H1 (cell line): ENCODE measurements at regions not wholly inside any gene's neighbourhood (a gene's known extent, or its start where the extent isn't known, plus 50 kb on each side); places are given as distances from the start of the nearest gene placed in this dataset.

ENCODE experiments used
- CTCF ChIA-PET: fragments of 300-600 bp; sonication (Branson Sonifier 250); formaldehyde crosslinking; loops from one replicate; lab custom pipeline; 2021; ENCODE audit not compliant: partially characterized antibody; lab: Charles Lee
- POLR2A ChIA-PET: fragments of 300-600 bp; sonication (Branson Sonifier 250); formaldehyde crosslinking; loops from one replicate; lab custom pipeline; 2021; ENCODE audit warnings: inconsistent platforms; ENCODE audit not compliant: partially characterized antibody; lab: Charles Lee
- DNase-seq, 2 experiments: peaks; one replicate each; pipeline versions ENCODE4 v3.0.0 to v3.0.0-alpha.2; 2010 to 2022; ENCODE audit warnings: low spot score in 2 of 2, low read depth in 1 of 2, mixed read lengths in 1 of 2
- FAIRE-seq: peaks from 2 replicates; lab custom pipeline; 2011; peaks lifted over from hg19 to GRCh38; lab: Jason Lieb, UNC
- H2AFZ ChIP-seq: 2 replicates; pipeline ENCODE4 v1.8.1; 2012; ENCODE audit warnings: low read length, inconsistent platforms
- H2AK5ac ChIP-seq: 2 replicates; pipeline ENCODE4 v1.6.1; 2013; ENCODE audit warnings: low read depth, low read length
- H2BK120ac ChIP-seq: replicated peaks from 2 replicates; pipeline ENCODE3; 2013; ENCODE audit warnings: low read depth, low read length, inconsistent platforms
- H2BK12ac ChIP-seq: 2 replicates; pipeline ENCODE4 v1.6.1; 2013; ENCODE audit warnings: low read depth, low read length
- H2BK15ac ChIP-seq: 2 replicates; pipeline ENCODE4 v1.6.1; 2013; ENCODE audit warnings: low read length
- H2BK20ac ChIP-seq: 2 replicates; pipeline ENCODE4 v1.6.1; 2013; ENCODE audit warnings: low read length
- H2BK5ac ChIP-seq: 2 replicates; pipeline ENCODE4 v1.6.1; 2013; ENCODE audit warnings: low read depth, low read length
- H3K14ac ChIP-seq: 2 replicates; pipeline ENCODE4 v1.6.1; 2013; ENCODE audit warnings: inconsistent platforms; ENCODE audit not compliant: insufficient read length
- H3K18ac ChIP-seq: 2 replicates; pipeline ENCODE4 v1.6.1; 2013; ENCODE audit warnings: low read length; ENCODE audit errors: extremely low read depth
- H3K23ac ChIP-seq: 2 replicates; pipeline ENCODE4 v1.6.1; 2013; ENCODE audit warnings: inconsistent platforms; ENCODE audit not compliant: insufficient read length
- H3K23me2 ChIP-seq: 2 replicates; pipeline ENCODE4 v1.6.1; 2013; ENCODE audit warnings: low read depth, low read length
- H3K27ac ChIP-seq: 2 replicates; pipeline ENCODE4 v1.6.1; 2011; ENCODE audit warnings: low read depth, low read length, inconsistent platforms
- H3K27me3 ChIP-seq, 4 experiments: replicated peaks in 1 of 4; 1 replicate in 1 of 4; 2 replicates in 3 of 4; pipeline versions ENCODE4 v1.6.1 to v1.8.1; 2011 to 2013; ENCODE audit warnings: low read length in 3 of 4, mild to moderate bottlenecking in 3 of 4, inconsistent platforms in 2 of 4, mixed read lengths in 2 of 4, moderate library complexity in 1 of 4; ENCODE audit not compliant: control insufficient read depth in 3 of 4, insufficient read depth in 3 of 4; ENCODE audit errors: extremely low read depth in 1 of 4
- H3K36me3 ChIP-seq, 4 experiments: 2 replicates each; pipeline versions ENCODE4 v1.6.1 to v1.8.1; 2011 to 2013; ENCODE audit warnings: mild to moderate bottlenecking in 4 of 4, low read length in 3 of 4, moderate library complexity in 2 of 4, control low read depth in 1 of 4, inconsistent platforms in 1 of 4; ENCODE audit not compliant: insufficient read depth in 4 of 4, control insufficient read depth in 2 of 4
- H3K4ac ChIP-seq: replicated peaks from 2 replicates; pipeline ENCODE3; 2013; ENCODE audit warnings: low read length, low read depth, mixed read lengths, inconsistent platforms; ENCODE audit not compliant: insufficient read length
- H3K4me1 ChIP-seq, 4 experiments: replicated peaks in 1 of 4; 1 replicate in 1 of 4; 2 replicates in 3 of 4; pipeline versions ENCODE4 v1.6.1 to v1.8.1; 2011 to 2013; ENCODE audit warnings: low read length in 3 of 4, inconsistent platforms in 2 of 4, mixed read lengths in 1 of 4; ENCODE audit not compliant: insufficient read depth in 4 of 4, control insufficient read depth in 3 of 4
- H3K4me2 ChIP-seq, 2 experiments: 2 replicates each; pipeline versions ENCODE4 v1.6.1 to v1.8.1; 2011 to 2013; ENCODE audit warnings: low read depth in 2 of 2, low read length in 2 of 2, control low read depth in 1 of 2, inconsistent platforms in 1 of 2, mild to moderate bottlenecking in 1 of 2; ENCODE audit not compliant: insufficient read depth in 1 of 2
- H3K4me3 ChIP-seq, 4 experiments: fragments of 200-600, 300-600 bp in 1 of 4; sonication (generic), shearing (Covaris generic), sonication (Bioruptor Twin) in 1 of 4; 2 replicates each; pipeline versions ENCODE4 v1.5.1 to v1.8.1; 2011 to 2016; ENCODE audit warnings: low read length in 4 of 4, low read depth in 3 of 4, control low read depth in 2 of 4, inconsistent platforms in 2 of 4, mild to moderate bottlenecking in 2 of 4, mixed read lengths in 1 of 4, moderate library complexity in 1 of 4; ENCODE audit not compliant: insufficient read depth in 2 of 4; ENCODE audit errors: extremely low read depth in 1 of 4
- H3K56ac ChIP-seq: replicated peaks from 2 replicates; pipeline ENCODE3; 2013; ENCODE audit warnings: low read depth, mild to moderate bottlenecking, mixed read lengths, low read length, inconsistent platforms; ENCODE audit not compliant: insufficient read length
- H3K79me1 ChIP-seq: 2 replicates; pipeline ENCODE4 v1.6.1; 2013; ENCODE audit warnings: low read depth, low read length, control low read depth
- H3K79me2 ChIP-seq, 2 experiments: 2 replicates each; pipeline versions ENCODE4 v1.6.1 to v1.8.1; 2012 to 2013; ENCODE audit warnings: low read length in 2 of 2, mild to moderate bottlenecking in 2 of 2, inconsistent platforms in 1 of 2; ENCODE audit not compliant: insufficient read depth in 2 of 2, control insufficient read depth in 1 of 2
- H3K9ac ChIP-seq, 4 experiments: replicated peaks in 1 of 4; 1 replicate in 1 of 4; 2 replicates in 3 of 4; pipeline versions ENCODE4 v1.6.1 to v1.8.1; 2011 to 2013; ENCODE audit warnings: low read depth in 3 of 4, low read length in 3 of 4, control low read depth in 2 of 4, mild to moderate bottlenecking in 2 of 4, moderate library complexity in 2 of 4, inconsistent platforms in 1 of 4; ENCODE audit errors: extremely low read depth in 1 of 4
- H3K9me3 ChIP-seq, 2 experiments: 2 replicates each; pipeline versions ENCODE4 v1.6.1 to v1.8.1; 2012 to 2013; ENCODE audit warnings: mild to moderate bottlenecking in 2 of 2, moderate library complexity in 2 of 2, control low read depth in 1 of 2, inconsistent platforms in 1 of 2, low read depth in 1 of 2, low read length in 1 of 2, mixed read lengths in 1 of 2; ENCODE audit not compliant: insufficient read depth in 2 of 2
- H4K20me1 ChIP-seq, 2 experiments: replicated peaks in 1 of 2; 2 replicates each; pipeline versions ENCODE3 to v1.8.1; 2011 to 2013; ENCODE audit warnings: inconsistent platforms in 2 of 2, low read length in 2 of 2, mild to moderate bottlenecking in 1 of 2; ENCODE audit not compliant: insufficient read depth in 2 of 2, control insufficient read depth in 1 of 2
- H4K5ac ChIP-seq: 2 replicates; pipeline ENCODE4 v1.6.1; 2013; ENCODE audit warnings: low read length, low read depth, mixed read lengths, inconsistent platforms; ENCODE audit not compliant: insufficient read length
- H4K8ac ChIP-seq: 2 replicates; pipeline ENCODE4 v1.8.0; 2013; ENCODE audit warnings: mild to moderate bottlenecking, moderate library complexity, low read length, inconsistent platforms; ENCODE audit not compliant: insufficient read depth; ENCODE audit errors: extremely low read depth
- H4K91ac ChIP-seq: replicated peaks from 2 replicates; pipeline ENCODE3; 2013; ENCODE audit warnings: low read length, mixed read lengths, inconsistent platforms; ENCODE audit not compliant: insufficient read length
- ASH2L ChIP-seq: fragments of 200-600, 300-600 bp; sonication (generic); IDR thresholded peaks from one replicate; pipeline ENCODE4 v1.7.1; 2017; ENCODE audit warnings: low read length
- ATF3 ChIP-seq: IDR thresholded peaks from 2 replicates; pipeline ENCODE4 v1.6.1; 2011; ENCODE audit warnings: low read depth, mild to moderate bottlenecking, low read length; ENCODE audit not compliant: insufficient read depth
- CREB1 ChIP-seq: IDR thresholded peaks from 2 replicates; pipeline ENCODE4 v1.6.1; 2012; ENCODE audit warnings: inconsistent platforms
- E2F6 ChIP-seq: IDR thresholded peaks from 2 replicates; pipeline ENCODE4 v1.6.1; 2012; ENCODE audit warnings: inconsistent platforms
- EP300 ChIP-seq, 2 experiments: IDR thresholded peaks; 1 replicate in 1 of 2; 2 replicates in 1 of 2; pipeline ENCODE4 v1.6.1; 2011 to 2012; ENCODE audit warnings: low read depth in 2 of 2, low read length in 2 of 2, mild to moderate bottlenecking in 2 of 2, borderline replicate concordance in 1 of 2, inconsistent platforms in 1 of 2, moderate library complexity in 1 of 2
- EZH2 ChIP-seq: fragments of 200-600 bp; sonication (generic); IDR thresholded peaks from 2 replicates; pipeline ENCODE4 v1.7.1; 2012; ENCODE audit warnings: low read depth, mild to moderate bottlenecking, moderate library complexity, low read length, inconsistent platforms; ENCODE audit not compliant: severe bottlenecking
- TAF1 ChIP-seq: IDR thresholded peaks from 2 replicates; pipeline ENCODE4 v1.6.1; 2011; ENCODE audit warnings: mild to moderate bottlenecking, low read depth, low read length
- TEAD4 ChIP-seq: IDR thresholded peaks from 2 replicates; pipeline ENCODE4 v1.6.1; 2012; ENCODE audit warnings: low read depth, low read length, inconsistent platforms, mixed read lengths
- ZNF274 ChIP-seq: IDR thresholded peaks from 2 replicates; pipeline ENCODE4 v1.7.0; 2012; ENCODE audit warnings: low read length, borderline replicate concordance; ENCODE audit errors: extremely low read depth
- WGBS, 2 experiments: shearing (Covaris generic) in 1 of 2; methylation state at CpG; one replicate each; pipeline versions ENCODE4 v1.1.6 to v1.1.7; 2013 to 2015; ENCODE audit warnings: low lambda C conversion rate in 2 of 2, mixed read lengths in 2 of 2, inconsistent platforms in 1 of 2, low coverage in 1 of 2, missing lambda C conversion rate in 1 of 2; ENCODE audit not compliant: insufficient replicate concordance in 2 of 2, insufficient coverage in 1 of 2, insufficient read length in 1 of 2; ENCODE audit errors: extremely low coverage in 1 of 2, missing lambda C conversion rate in 1 of 2; 5-methylcytosine and 5-hydroxymethylcytosine counted together

- no peaks in the 10 kb centered on the region for H3K79me1 ChIP-seq
These were observed 89.0 kb downstream of the LUZP4 start for GRCh38 chrX:115378471-115378870.

More at GRCh38 chrX:115378471-115378870, 89.0 kb downstream of the LUZP4 start:
- Histone ChIP-seq H2BK12ac (no peak overlapping the region), H3K27ac (no peak overlapping the region), H4K8ac (no peak overlapping the region), H3K14ac (no peak overlapping the region), H3K9me3 (no peaks in the 10 kb centered on the region), H2BK20ac (no peak overlapping the region), H3K79me2 (no peaks in the 10 kb centered on the region), H2AFZ (no peak overlapping the region), H3K4me2 (no peak overlapping the region), H4K5ac (no peak overlapping the region), H2BK120ac (no peak overlapping the region), H2BK5ac (no peak overlapping the region), H4K91ac (no peak overlapping the region), H2AK5ac (no peak overlapping the region), H3K27me3 (no peaks in the 10 kb centered on the region), H2BK15ac (no peak overlapping the region), H3K18ac (no peak overlapping the region), H3K23ac (no peak overlapping the region), H4K20me1 (no peaks in the 10 kb centered on the region), H3K56ac (no peak overlapping the region), H3K4ac (no peak overlapping the region), H3K23me2 (no peaks in the 10 kb centered on the region), H3K4me1 (no peaks in the 10 kb centered on the region; a peak in 1 of 7 replicates), H3K36me3 (no peaks in the 10 kb centered on the region), H3K9ac (no peak overlapping the region), H3K4me3 (no peak overlapping the region)
- ChIA-PET POLR2A (no interaction called here), CTCF (interaction anchor here (0.6 kb wide), 1 partner anchor 27 kb away, joined by 6 read pairs; no protein-coding TSS in a partner anchor)
- FAIRE-seq (no peak), DNase-seq (no peak)
- 7% methylated on average over 1 of the region's 1 CpG; no CpG with 5 or more reads in 1 of the 2 experiments for WGBS, 2 experiments
- TF ChIP-seq E2F6, result no peak
- TF ChIP-seq EP300 (IDR thresholded peaks at IDR 0.05; ENCODE audit: borderline replicate concordance in 1 of 2, low read depth in 2 of 2, low read length in 2 of 2), result no peak
- TF ChIP-seq ASH2L, result no peak
- no peak for TF ChIP-seq ZNF274
- TF ChIP-seq EZH2, result no peak
- no peak for TF ChIP-seq TAF1
- TF ChIP-seq ATF3, result no peak
- no peak for TF ChIP-seq CREB1
- no peak for TF ChIP-seq TEAD4
